Loucy (cell line): ENCODE measurements at regions not wholly inside any gene's neighbourhood (a gene's known extent, or its start where the extent isn't known, plus 50 kb on each side); places are given as distances from the start of the nearest gene placed in this dataset.

Experiments used
- EZH2phosphoT487 ChIP-seq: fragments of 200-600 bp; IDR thresholded peaks from 2 replicates; pipeline ENCODE4 v1.6.1; 2018; ENCODE audit warnings: antibody characterized with exemption, mild to moderate bottlenecking, moderate library complexity, borderline replicate concordance
- TF ChIP-seq, protein P1 (sequence below): fragments of 200-600 bp; sonication (generic); conservative IDR thresholded peaks from 2 replicates; pipeline ENCODE4 v1.5.1; 2014; ENCODE audit warnings: mild to moderate bottlenecking, antibody characterized with exemption, low read length

GRCh38 chr11:92662601-92663360, 306.7 kb upstream of the MTNR1B start:
- TF ChIP-seq, protein P1, sequence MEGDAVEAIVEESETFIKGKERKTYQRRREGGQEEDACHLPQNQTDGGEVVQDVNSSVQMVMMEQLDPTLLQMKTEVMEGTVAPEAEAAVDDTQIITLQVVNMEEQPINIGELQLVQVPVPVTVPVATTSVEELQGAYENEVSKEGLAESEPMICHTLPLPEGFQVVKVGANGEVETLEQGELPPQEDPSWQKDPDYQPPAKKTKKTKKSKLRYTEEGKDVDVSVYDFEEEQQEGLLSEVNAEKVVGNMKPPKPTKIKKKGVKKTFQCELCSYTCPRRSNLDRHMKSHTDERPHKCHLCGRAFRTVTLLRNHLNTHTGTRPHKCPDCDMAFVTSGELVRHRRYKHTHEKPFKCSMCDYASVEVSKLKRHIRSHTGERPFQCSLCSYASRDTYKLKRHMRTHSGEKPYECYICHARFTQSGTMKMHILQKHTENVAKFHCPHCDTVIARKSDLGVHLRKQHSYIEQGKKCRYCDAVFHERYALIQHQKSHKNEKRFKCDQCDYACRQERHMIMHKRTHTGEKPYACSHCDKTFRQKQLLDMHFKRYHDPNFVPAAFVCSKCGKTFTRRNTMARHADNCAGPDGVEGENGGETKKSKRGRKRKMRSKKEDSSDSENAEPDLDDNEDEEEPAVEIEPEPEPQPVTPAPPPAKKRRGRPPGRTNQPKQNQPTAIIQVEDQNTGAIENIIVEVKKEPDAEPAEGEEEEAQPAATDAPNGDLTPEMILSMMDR, result no peak
- TF ChIP-seq EZH2phosphoT487, result no peak
